ENCODE measurements at regions not wholly inside any gene's neighbourhood (a gene's known extent, or its start where the extent isn't known, plus 50 kb on each side); places are given as distances from the start of the nearest gene placed in this dataset.
A peak's percentile ranks its signal among the peaks of the same experiment; 100 is the strongest.

DNA sequence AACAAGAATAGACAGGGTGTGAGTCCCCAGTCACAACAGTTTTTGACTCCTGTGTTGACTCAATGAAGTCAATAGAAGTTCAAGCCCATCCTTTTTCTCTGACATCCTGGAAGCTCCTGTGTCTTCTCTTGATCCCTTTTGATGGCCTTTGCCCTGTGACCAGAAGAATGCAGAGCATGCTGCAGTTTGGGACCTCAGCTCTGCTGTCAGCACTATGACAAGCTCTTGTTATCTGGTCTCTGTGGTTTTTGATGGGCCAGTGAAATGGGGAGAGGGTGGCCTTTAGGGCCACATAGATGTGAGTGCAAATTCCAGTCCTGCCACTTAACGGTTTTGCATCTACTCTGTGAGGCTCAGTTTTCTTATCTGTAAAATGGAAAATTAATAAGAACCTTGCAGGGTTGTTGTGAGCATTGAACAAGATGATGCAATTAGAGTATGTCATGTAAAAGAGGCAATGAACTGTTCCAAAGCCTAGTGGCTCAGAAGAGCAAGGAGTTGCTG, 102.4 kb upstream of the IKZF1 start:
- no peak overlapping the region for H3K4me3 ChIP-seq (ENCODE audit: low read depth, low read length)
- H3K9me3 ChIP-seq (ENCODE audit: control insufficient read depth in 2 of 2, low read length in 2 of 2), result no peaks in the 10 kb centered on the region
- Mint-ChIP-seq H3K27ac (no peak overlapping the region), H3K4me1 (peaks cover 10 to 46% (median 29%) of the 10 kb centered on the region in 4 donors), H3K9me3 (no peaks in the 10 kb centered on the region), H3K4me3 (no peak overlapping the region), H3K27me3 (no peaks in the 10 kb centered on the region), H3K36me3 (no peaks in the 10 kb centered on the region)
- H3K27ac ChIP-seq (ENCODE audit: insufficient read depth, low read length, poor library complexity, severe bottlenecking), result no peak overlapping the region
- no peaks in the 10 kb centered on the region for H3K36me3 ChIP-seq (ENCODE audit: control insufficient read depth, insufficient read depth, low read length)
- ATAC-seq (ENCODE audit: low read depth in 2 of 2) (no peak), DNase-seq (no peak)
- peaks cover 30% of the 10 kb centered on the region for H3K4me1 ChIP-seq (ENCODE audit: control insufficient read depth, insufficient read depth, low read length, poor library complexity, severe bottlenecking)
- no peaks in the 10 kb centered on the region for H3K27me3 ChIP-seq (ENCODE audit: control insufficient read depth, insufficient read depth, low read length)

GRCh38 chr7:50199824-50200223, 104.7 kb upstream of the IKZF1 start:
- Histone ChIP-seq H3K36me3 (ENCODE audit: control insufficient read depth, insufficient read depth, low read length) (no peaks in the 10 kb centered on the region), H3K4me3 (ENCODE audit: low read depth, low read length) (no peak overlapping the region), H3K4me1 (ENCODE audit: control insufficient read depth, insufficient read depth, low read length, poor library complexity, severe bottlenecking) (peaks cover 7% of the 10 kb centered on the region), H3K9me3 (ENCODE audit: control insufficient read depth in 2 of 2, low read length in 2 of 2) (no peaks in the 10 kb centered on the region), H3K27me3 (ENCODE audit: control insufficient read depth, insufficient read depth, low read length) (no peaks in the 10 kb centered on the region), H3K27ac (ENCODE audit: insufficient read depth, low read length, poor library complexity, severe bottlenecking) (no peak overlapping the region)
- no peaks in the 10 kb centered on the region for H3K9me3 Mint-ChIP-seq
- H3K36me3 Mint-ChIP-seq, result no peaks in the 10 kb centered on the region
- H3K27ac Mint-ChIP-seq, result no peak overlapping the region
- ATAC-seq (ENCODE audit: low read depth in 2 of 2), result no peak
- H3K4me1 Mint-ChIP-seq, result peaks cover 5 to 27% (median 11%) of the 10 kb centered on the region in 4 donors
- no peak for DNase-seq
- H3K4me3 Mint-ChIP-seq, result no peak overlapping the region
- no peaks in the 10 kb centered on the region for H3K27me3 Mint-ChIP-seq

GRCh38 chr7:50197549-50197948, 104.5 kb upstream of the ZPBP start:
- Histone ChIP-seq H3K36me3 (ENCODE audit: control insufficient read depth, insufficient read depth, low read length) (no peaks in the 10 kb centered on the region), H3K4me3 (ENCODE audit: low read depth, low read length) (no peak overlapping the region), H3K4me1 (ENCODE audit: control insufficient read depth, insufficient read depth, low read length, poor library complexity, severe bottlenecking) (no peaks in the 10 kb centered on the region), H3K27me3 (ENCODE audit: control insufficient read depth, insufficient read depth, low read length) (no peaks in the 10 kb centered on the region), H3K27ac (ENCODE audit: insufficient read depth, low read length, poor library complexity, severe bottlenecking) (no peak overlapping the region), H3K9me3 (ENCODE audit: control insufficient read depth in 2 of 2, low read length in 2 of 2) (no peaks in the 10 kb centered on the region)
- Mint-ChIP-seq H3K4me1 (peaks cover 0 to 16% (median 5%) of the 10 kb centered on the region in 4 donors), H3K4me3 (no peak overlapping the region), H3K9me3 (no peaks in the 10 kb centered on the region), H3K36me3 (no peaks in the 10 kb centered on the region), H3K27me3 (no peaks in the 10 kb centered on the region), H3K27ac (peak overlapping the region in 1 of 3 donors; percentile 48)
- ATAC-seq (ENCODE audit: low read depth in 2 of 2), result peak; percentile 81 to 86
- peak in 2 of 3 donors; percentile 24 to 59 for DNase-seq

DNA sequence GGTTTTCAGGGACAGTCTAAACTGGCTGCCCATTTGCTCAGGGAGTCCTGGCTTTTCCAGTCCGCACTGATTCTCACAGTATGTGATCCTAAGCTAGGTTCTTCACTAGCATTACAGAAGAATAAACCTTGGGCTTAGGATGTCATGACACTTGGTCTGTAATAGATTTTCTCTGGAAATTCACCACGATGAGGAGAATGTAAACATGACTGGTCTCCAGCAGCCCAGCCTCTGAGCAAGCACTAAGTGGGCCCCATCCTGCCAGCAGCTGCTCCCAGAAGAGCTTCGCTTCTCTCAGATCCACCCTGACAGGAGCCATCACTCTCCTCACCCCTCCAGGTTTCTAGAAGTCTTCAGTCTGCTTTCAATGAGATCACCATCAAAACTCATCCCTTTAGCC, 103.7 kb upstream of the ZPBP start:
- no peak overlapping the region for H3K27ac Mint-ChIP-seq

GRCh38 chr7:50190776-50191175, 97.7 kb upstream of the ZPBP start:
- H3K36me3 ChIP-seq (ENCODE audit: control insufficient read depth, insufficient read depth, low read length), result no peaks in the 10 kb centered on the region
- Mint-ChIP-seq H3K4me1 (no peaks in the 10 kb centered on the region), H3K36me3 (no peaks in the 10 kb centered on the region), H3K4me3 (no peak overlapping the region), H3K27me3 (peaks cover 7% of the 10 kb centered on the region), H3K27ac (no peak overlapping the region), H3K9me3 (peaks cover 0 to 11% (median 6%) of the 10 kb centered on the region in 7 donors)
- H3K27ac ChIP-seq (ENCODE audit: insufficient read depth, low read length, poor library complexity, severe bottlenecking), result no peak overlapping the region
- no peaks in the 10 kb centered on the region for H3K9me3 ChIP-seq (ENCODE audit: control insufficient read depth in 2 of 2, low read length in 2 of 2)
- H3K4me3 ChIP-seq (ENCODE audit: low read depth, low read length), result no peak overlapping the region
- peaks cover 5% of the 10 kb centered on the region for H3K27me3 ChIP-seq (ENCODE audit: control insufficient read depth, insufficient read depth, low read length)
- no peak for DNase-seq
- H3K4me1 ChIP-seq (ENCODE audit: control insufficient read depth, insufficient read depth, low read length, poor library complexity, severe bottlenecking), result no peaks in the 10 kb centered on the region
- ATAC-seq (ENCODE audit: low read depth in 2 of 2), result no peak

More for the DNA sequence above, 103.7 kb upstream of the ZPBP start:
- H3K36me3 Mint-ChIP-seq, result no peaks in the 10 kb centered on the region
- H3K4me1 Mint-ChIP-seq, result peaks cover 0 to 16% (median 4%) of the 10 kb centered on the region in 4 donors
- no peak for ATAC-seq (ENCODE audit: low read depth in 2 of 2)
- Histone ChIP-seq H3K4me3 (ENCODE audit: low read depth, low read length) (no peak overlapping the region), H3K9me3 (ENCODE audit: control insufficient read depth in 2 of 2, low read length in 2 of 2) (no peaks in the 10 kb centered on the region), H3K4me1 (ENCODE audit: control insufficient read depth, insufficient read depth, low read length, poor library complexity, severe bottlenecking) (no peaks in the 10 kb centered on the region), H3K27me3 (ENCODE audit: control insufficient read depth, insufficient read depth, low read length) (no peaks in the 10 kb centered on the region), H3K27ac (ENCODE audit: insufficient read depth, low read length, poor library complexity, severe bottlenecking) (no peak overlapping the region), H3K36me3 (ENCODE audit: control insufficient read depth, insufficient read depth, low read length) (no peaks in the 10 kb centered on the region)
- H3K9me3 Mint-ChIP-seq, result no peaks in the 10 kb centered on the region
- H3K4me3 Mint-ChIP-seq, result no peak overlapping the region
- peaks cover under 1% of the 10 kb centered on the region for H3K27me3 Mint-ChIP-seq
- DNase-seq, result no peak

DNA sequence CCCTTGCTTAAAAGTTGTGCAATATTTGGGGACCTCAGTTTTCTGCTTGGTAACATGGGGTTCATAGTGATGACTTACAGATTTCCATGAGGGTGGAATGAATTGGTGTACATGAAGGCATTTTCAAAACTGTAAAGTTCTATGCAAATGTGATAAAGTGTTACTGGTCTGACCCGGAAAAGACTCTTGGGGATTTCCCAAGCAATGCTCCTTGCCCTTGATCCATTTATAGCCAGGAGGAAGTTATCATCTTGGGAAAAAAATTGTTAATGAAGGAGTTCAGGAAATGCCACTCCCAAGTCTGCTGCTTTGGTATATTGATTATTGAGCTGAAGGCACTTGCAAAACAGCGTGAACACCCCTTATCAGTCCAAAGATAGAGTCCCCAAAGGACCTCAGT, 96.3 kb upstream of the ZPBP start:
- H3K27me3 ChIP-seq (ENCODE audit: control insufficient read depth, insufficient read depth, low read length), result peaks cover 5% of the 10 kb centered on the region
- no peaks in the 10 kb centered on the region for H3K9me3 ChIP-seq (ENCODE audit: control insufficient read depth in 2 of 2, low read length in 2 of 2)
- Mint-ChIP-seq H3K9me3 (peaks cover 0 to 11% (median 6%) of the 10 kb centered on the region in 7 donors), H3K36me3 (no peaks in the 10 kb centered on the region), H3K4me3 (no peak overlapping the region), H3K27me3 (peaks cover 7% of the 10 kb centered on the region), H3K4me1 (no peaks in the 10 kb centered on the region), H3K27ac (no peak overlapping the region)
- no peaks in the 10 kb centered on the region for H3K4me1 ChIP-seq (ENCODE audit: control insufficient read depth, insufficient read depth, low read length, poor library complexity, severe bottlenecking)
- H3K36me3 ChIP-seq (ENCODE audit: control insufficient read depth, insufficient read depth, low read length), result no peaks in the 10 kb centered on the region
- H3K4me3 ChIP-seq (ENCODE audit: low read depth, low read length), result no peak overlapping the region
- no peak overlapping the region for H3K27ac ChIP-seq (ENCODE audit: insufficient read depth, low read length, poor library complexity, severe bottlenecking)
- ATAC-seq (ENCODE audit: low read depth in 2 of 2), result no peak
- DNase-seq, result no peak

DNA sequence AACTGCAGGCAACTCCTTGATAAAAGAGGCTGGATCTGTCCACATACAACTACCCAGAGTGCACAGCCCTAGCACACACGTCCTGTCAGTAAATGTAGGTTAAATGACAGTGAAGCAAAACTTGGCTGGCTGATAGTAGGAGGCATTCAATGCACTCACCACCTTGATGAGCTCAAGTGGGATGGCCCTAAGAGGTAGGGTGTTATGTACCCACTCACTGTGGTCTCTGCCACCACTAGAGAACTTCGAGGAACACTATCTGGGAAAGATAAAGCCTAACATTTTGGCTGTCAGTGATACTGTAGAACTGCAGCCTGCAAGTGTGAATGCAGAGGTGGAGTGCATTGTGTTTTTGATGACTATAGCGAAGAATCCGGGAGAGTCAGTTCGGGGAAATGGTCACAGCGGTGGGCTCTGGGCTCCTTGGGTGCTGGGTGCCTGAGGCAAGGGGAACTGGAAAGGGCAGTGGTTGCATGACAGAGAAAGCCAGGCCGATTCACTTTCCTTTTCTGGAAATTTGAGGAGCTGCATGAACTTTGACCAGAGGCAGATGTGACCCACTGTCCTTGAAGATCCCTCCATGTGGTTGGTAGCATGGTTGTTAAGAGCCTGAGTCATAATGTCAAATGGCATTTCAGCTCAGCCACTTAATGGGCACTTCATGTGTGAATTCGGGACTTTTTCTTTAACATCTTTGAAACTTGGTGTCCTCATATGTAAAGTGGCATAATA, 93.1 kb upstream of the ZPBP start:
- Mint-ChIP-seq H3K9me3 (peaks cover 0 to 11% (median 6%) of the 10 kb centered on the region in 7 donors), H3K27ac (no peak overlapping the region), H3K4me1 (peaks cover 0 to 3% (median 0%) of the 10 kb centered on the region in 4 donors), H3K4me3 (no peak overlapping the region), H3K36me3 (no peaks in the 10 kb centered on the region), H3K27me3 (peaks cover 1% of the 10 kb centered on the region)
- no peak overlapping the region for H3K27ac ChIP-seq (ENCODE audit: insufficient read depth, low read length, poor library complexity, severe bottlenecking)
- no peak overlapping the region for H3K4me3 ChIP-seq (ENCODE audit: low read depth, low read length)
- peaks cover 5% of the 10 kb centered on the region for H3K27me3 ChIP-seq (ENCODE audit: control insufficient read depth, insufficient read depth, low read length)
- ATAC-seq (ENCODE audit: low read depth in 2 of 2) (no peak), DNase-seq (no peak)
- no peaks in the 10 kb centered on the region for H3K4me1 ChIP-seq (ENCODE audit: control insufficient read depth, insufficient read depth, low read length, poor library complexity, severe bottlenecking)
- H3K36me3 ChIP-seq (ENCODE audit: control insufficient read depth, insufficient read depth, low read length), result no peaks in the 10 kb centered on the region
- H3K9me3 ChIP-seq (ENCODE audit: control insufficient read depth in 2 of 2, low read length in 2 of 2), result no peaks in the 10 kb centered on the region

DNA sequence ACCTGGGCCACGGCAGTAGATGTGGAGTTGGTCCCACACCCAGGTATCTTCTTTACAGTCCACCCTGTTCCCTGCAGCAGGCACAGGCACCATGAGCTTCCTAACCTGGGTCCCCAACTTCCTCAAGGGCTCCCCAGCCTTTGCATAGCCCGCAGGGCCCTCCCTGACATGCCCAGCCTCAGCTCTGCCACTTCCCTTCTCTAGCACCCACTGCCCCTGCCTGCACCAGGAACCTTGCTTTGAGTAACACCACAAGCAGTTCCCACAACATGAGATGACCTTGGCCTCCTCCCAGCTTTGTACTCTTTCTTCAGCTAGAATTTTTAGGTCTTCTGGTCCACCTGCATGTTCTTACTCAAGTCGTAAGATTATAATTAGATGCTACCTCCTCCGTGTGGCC, 92.2 kb upstream of the ZPBP start:
- Histone ChIP-seq H3K27me3 (ENCODE audit: control insufficient read depth, insufficient read depth, low read length) (peaks cover 2% of the 10 kb centered on the region), H3K4me3 (ENCODE audit: low read depth, low read length) (no peak overlapping the region), H3K4me1 (ENCODE audit: control insufficient read depth, insufficient read depth, low read length, poor library complexity, severe bottlenecking) (no peaks in the 10 kb centered on the region), H3K36me3 (ENCODE audit: control insufficient read depth, insufficient read depth, low read length) (no peaks in the 10 kb centered on the region), H3K27ac (ENCODE audit: insufficient read depth, low read length, poor library complexity, severe bottlenecking) (no peak overlapping the region), H3K9me3 (ENCODE audit: control insufficient read depth in 2 of 2, low read length in 2 of 2) (no peaks in the 10 kb centered on the region)
- Mint-ChIP-seq H3K27ac (peak overlapping the region in 1 of 3 donors; percentile 30), H3K27me3 (no peaks in the 10 kb centered on the region), H3K9me3 (peaks cover 0 to 11% (median 4%) of the 10 kb centered on the region in 7 donors), H3K4me3 (no peak overlapping the region), H3K36me3 (no peaks in the 10 kb centered on the region), H3K4me1 (peaks cover 0 to 3% (median 0%) of the 10 kb centered on the region in 4 donors)
- DNase-seq (no peak), ATAC-seq (ENCODE audit: low read depth in 2 of 2) (no peak)

Measured in CD4-positive, CD25-positive, alpha-beta regulatory T cell (primary cell).